Vagina (tissue), 2 donors: ENCODE measurements at regions not wholly inside any gene's neighbourhood (a gene's known extent, or its start where the extent isn't known, plus 50 kb on each side); places are given as distances from the start of the nearest gene placed in this dataset.

Source experiments
- DNase-seq, 2 donors: peaks; one replicate each; pipeline ENCODE4 v3.0.0-alpha.2; 2017; ENCODE audit errors: extremely low spot score in 2 of 2
- H3K27ac ChIP-seq: fragments of 200-600 bp; sonication (generic); one replicate; pipeline ENCODE4 v1.5.1; 2019
- H3K27me3 ChIP-seq: fragments of 200-600 bp; sonication (generic); one replicate; pipeline ENCODE4 v1.5.1; 2019
- H3K36me3 ChIP-seq, 2 donors: fragments of 200-600 bp; sonication (generic); one replicate each; pipeline ENCODE4 v1.5.1; 2017 to 2019
- H3K4me1 ChIP-seq: fragments of 200-600 bp; sonication (generic); one replicate; pipeline ENCODE4 v1.5.1; 2019
- H3K4me3 ChIP-seq, 2 donors: fragments of 200-600 bp; sonication (generic); 1 replicate in 1 of 2; 2 replicates in 1 of 2; pipeline ENCODE4 v1.5.1; 2016 to 2019
- H3K9me3 ChIP-seq: fragments of 200-600 bp; sonication (generic); one replicate; pipeline ENCODE4 v1.5.1; 2019
- POLR2A ChIP-seq, 2 donors: fragments of 450-650 bp; IDR thresholded peaks; one replicate each; pipeline ENCODE4 v1.6.1; 2017; ENCODE audit warnings: antibody characterized with exemption in 2 of 2, mild to moderate bottlenecking in 2 of 2, moderate library complexity in 2 of 2
- POLR2AphosphoS5 ChIP-seq, 2 donors: sonication (generic); formaldehyde crosslinking; IDR thresholded peaks; one replicate each; pipeline ENCODE4 v1.9.0; 2017; ENCODE audit warnings: antibody characterized with exemption in 2 of 2, mild to moderate bottlenecking in 2 of 2, low read depth in 1 of 2; ENCODE audit not compliant: insufficient read depth in 1 of 2
- intact Hi-C: fragments of 100-400 bp; cut with DNase I; formaldehyde crosslinking; loops from one replicate; pipeline ENCODE4 v1.15.1; 2023
- TF ChIP-seq, protein P1 (sequence below), 3 experiments: fragments of 450-650 bp in 2 of 3; fragments of 200-600 bp in 1 of 3; sonication (generic) in 1 of 3; IDR thresholded peaks; one replicate each; pipeline ENCODE4 v1.5.1; 2017 to 2019; ENCODE audit warnings: antibody characterized with exemption in 3 of 3, mild to moderate bottlenecking in 2 of 3, moderate library complexity in 2 of 3

GRCh38 chr10:130809761-130810515 is 501.6 kb downstream of the TCERG1L start:
- Histone ChIP-seq H3K4me3 (no peak overlapping the region), H3K9me3 (no peaks in the 10 kb centered on the region), H3K4me1 (no peaks in the 10 kb centered on the region), H3K27ac (no peak overlapping the region), H3K36me3 (no peaks in the 10 kb centered on the region), H3K27me3 (no peaks in the 10 kb centered on the region)
- peak; percentile 60 to 95 for DNase-seq
- intact Hi-C loops = no loop called here
- no peak for TF ChIP-seq POLR2AphosphoS5 (IDR thresholded peaks at IDR 0.05; ENCODE audit: insufficient read depth in 1 of 2, low read depth in 1 of 2)
- TF ChIP-seq POLR2A (IDR thresholded peaks at IDR 0.05) = no peak
- TF ChIP-seq, protein P1, sequence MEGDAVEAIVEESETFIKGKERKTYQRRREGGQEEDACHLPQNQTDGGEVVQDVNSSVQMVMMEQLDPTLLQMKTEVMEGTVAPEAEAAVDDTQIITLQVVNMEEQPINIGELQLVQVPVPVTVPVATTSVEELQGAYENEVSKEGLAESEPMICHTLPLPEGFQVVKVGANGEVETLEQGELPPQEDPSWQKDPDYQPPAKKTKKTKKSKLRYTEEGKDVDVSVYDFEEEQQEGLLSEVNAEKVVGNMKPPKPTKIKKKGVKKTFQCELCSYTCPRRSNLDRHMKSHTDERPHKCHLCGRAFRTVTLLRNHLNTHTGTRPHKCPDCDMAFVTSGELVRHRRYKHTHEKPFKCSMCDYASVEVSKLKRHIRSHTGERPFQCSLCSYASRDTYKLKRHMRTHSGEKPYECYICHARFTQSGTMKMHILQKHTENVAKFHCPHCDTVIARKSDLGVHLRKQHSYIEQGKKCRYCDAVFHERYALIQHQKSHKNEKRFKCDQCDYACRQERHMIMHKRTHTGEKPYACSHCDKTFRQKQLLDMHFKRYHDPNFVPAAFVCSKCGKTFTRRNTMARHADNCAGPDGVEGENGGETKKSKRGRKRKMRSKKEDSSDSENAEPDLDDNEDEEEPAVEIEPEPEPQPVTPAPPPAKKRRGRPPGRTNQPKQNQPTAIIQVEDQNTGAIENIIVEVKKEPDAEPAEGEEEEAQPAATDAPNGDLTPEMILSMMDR (IDR thresholded peaks at IDR 0.05) = no peak

- Histone ChIP-seq H3K4me1 (no peaks in the 10 kb centered on the region), H3K4me3 (no peak overlapping the region), H3K27ac (no peak overlapping the region), H3K36me3 (no peaks in the 10 kb centered on the region), H3K9me3 (no peaks in the 10 kb centered on the region), H3K27me3 (no peaks in the 10 kb centered on the region)
- TF ChIP-seq POLR2AphosphoS5 (IDR thresholded peaks at IDR 0.05; ENCODE audit: insufficient read depth in 1 of 2, low read depth in 1 of 2) (no peak), POLR2A (IDR thresholded peaks at IDR 0.05) (no peak)
- TF ChIP-seq, protein P1 (IDR thresholded peaks at IDR 0.05) = no peak
- DNase-seq = peak; percentile 81 to 85
- intact Hi-C loops = no loop called here
These were observed 500.7 kb downstream of the TCERG1L start for GRCh38 chr10:130810856-130811255.

DNA sequence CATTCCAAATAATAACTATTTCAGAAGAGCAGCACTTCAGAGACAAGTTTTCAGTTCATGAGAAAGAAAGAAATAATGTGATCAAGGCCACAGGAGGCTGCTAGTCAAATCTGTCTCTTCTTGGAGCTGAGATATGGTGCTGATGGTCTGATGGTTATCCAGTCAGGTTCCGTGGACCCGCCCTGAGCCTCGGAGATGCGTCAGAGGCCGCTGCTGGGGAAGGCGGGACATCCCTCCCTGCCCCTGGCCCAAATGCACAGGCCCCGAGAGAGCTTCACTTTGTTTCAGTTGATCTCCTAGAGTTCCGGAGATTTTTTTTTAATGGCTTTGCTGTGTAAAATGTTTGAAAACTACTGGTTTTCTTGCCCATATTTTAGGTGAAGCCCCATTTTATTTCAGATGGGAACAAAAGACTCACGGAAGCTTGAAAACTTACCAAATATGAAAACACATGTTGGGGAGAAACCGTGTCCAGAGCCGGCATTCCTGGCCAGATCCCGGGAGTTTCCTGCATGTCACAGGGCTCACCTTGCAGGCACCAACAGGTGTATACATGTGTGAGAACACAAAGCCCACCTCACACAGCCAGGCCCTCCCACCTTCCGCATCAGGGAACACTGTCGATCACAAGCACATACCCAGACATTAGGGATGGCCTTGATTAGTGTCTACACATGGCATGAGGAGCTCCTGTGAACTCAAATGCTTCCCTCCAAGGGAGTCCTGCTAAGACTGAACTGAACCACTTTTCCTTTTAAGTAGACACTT is 499.0 kb downstream of the TCERG1L start:
- Histone ChIP-seq H3K27ac (no peak overlapping the region), H3K36me3 (no peaks in the 10 kb centered on the region), H3K4me1 (no peaks in the 10 kb centered on the region), H3K4me3 (no peak overlapping the region), H3K27me3 (no peaks in the 10 kb centered on the region), H3K9me3 (no peaks in the 10 kb centered on the region)
- intact Hi-C loops = no loop called here
- DNase-seq = peak; percentile 67 to 81
- TF ChIP-seq POLR2AphosphoS5 (IDR thresholded peaks at IDR 0.05; ENCODE audit: insufficient read depth in 1 of 2, low read depth in 1 of 2) = no peak
- TF ChIP-seq POLR2A (IDR thresholded peaks at IDR 0.05) = no peak
- TF ChIP-seq, protein P1 (IDR thresholded peaks at IDR 0.05) = no peak

DNA sequence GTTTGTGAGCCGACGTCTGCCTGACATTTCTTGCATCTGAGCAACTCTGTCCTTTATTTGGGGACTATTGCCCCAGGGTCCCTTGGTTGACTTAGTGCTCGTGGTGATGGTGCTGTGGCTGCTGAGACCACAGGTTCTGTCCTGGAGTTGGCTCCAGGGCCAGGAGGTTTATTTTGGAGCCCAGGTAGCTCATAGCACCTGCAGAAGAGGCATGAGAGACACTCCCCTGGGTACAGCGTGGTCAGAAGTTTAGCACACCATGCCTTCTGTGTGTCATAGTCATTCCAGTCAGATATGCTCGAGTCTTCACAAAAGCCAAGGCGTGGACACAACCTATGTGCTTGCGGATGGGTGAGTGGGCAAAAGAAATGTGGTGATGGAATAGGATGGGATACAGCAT is 496.9 kb downstream of the TCERG1L start:
- TF ChIP-seq, protein P1 (IDR thresholded peaks at IDR 0.05) = no peak
- TF ChIP-seq POLR2A (IDR thresholded peaks at IDR 0.05) (no peak), POLR2AphosphoS5 (IDR thresholded peaks at IDR 0.05; ENCODE audit: insufficient read depth in 1 of 2, low read depth in 1 of 2) (no peak)
- Histone ChIP-seq H3K4me3 (no peak overlapping the region), H3K4me1 (no peaks in the 10 kb centered on the region), H3K36me3 (no peaks in the 10 kb centered on the region), H3K27me3 (no peaks in the 10 kb centered on the region), H3K27ac (no peak overlapping the region), H3K9me3 (no peaks in the 10 kb centered on the region)
- intact Hi-C loops = no loop called here
- peak; percentile 58 to 82 for DNase-seq
